ENCODE measurements at regions not wholly inside any gene's neighbourhood (a gene's known extent, or its start where the extent isn't known, plus 50 kb on each side); places are given as distances from the start of the nearest gene placed in this dataset.

DNA sequence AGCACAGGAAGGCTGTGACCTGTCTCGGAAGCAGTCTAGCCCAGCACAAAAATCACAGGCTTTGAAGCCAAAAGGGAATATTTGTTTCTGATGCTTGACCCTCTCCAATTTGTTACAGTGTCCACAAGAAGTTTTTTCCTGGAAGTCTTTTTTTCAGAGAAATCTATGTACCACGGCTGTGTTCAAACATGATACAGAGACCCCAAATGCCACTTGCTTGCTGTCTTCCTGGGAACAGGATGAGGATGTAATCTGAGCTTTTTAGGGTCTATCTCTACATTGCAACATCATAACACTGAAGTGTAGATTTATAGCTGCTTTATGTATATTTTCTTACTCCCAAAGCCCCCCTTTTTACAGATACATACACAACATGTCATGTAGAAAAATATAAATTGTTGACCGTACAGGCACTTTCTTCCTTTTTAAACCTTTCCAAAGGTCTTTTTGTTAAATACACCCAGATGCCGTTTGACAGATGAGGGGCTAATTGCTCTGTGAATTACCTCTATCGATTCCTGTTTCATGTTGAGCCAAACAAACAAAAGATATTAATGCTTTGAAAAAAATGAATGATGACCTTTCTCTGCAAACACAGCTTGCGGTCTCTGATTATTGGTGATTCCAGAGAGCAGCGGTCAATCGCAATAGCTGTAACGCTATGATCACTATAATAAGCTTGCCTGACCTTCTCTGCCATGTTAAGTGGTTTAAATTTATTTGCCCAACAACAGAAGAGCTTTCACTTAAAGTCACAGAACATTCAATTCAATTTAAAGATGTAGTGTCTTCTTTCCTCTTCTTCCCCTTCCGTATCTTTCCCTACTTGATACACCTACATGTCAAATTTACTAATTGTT, 875.9 kb upstream of the NR2F2 start:
- TF ChIP-seq EZH2 (IDR thresholded peaks at IDR 0.05; ENCODE audit: insufficient read depth, poor library complexity, severe bottlenecking), result no peak
- no peak for TF ChIP-seq EZH2phosphoT487 (IDR thresholded peaks at IDR 0.05; ENCODE audit: insufficient read depth, low read depth)

All from GM23248 (cell line).